Vagina (tissue), 2 donors: ENCODE measurements at regions not wholly inside any gene's neighbourhood (a gene's known extent, or its start where the extent isn't known, plus 50 kb on each side); places are given as distances from the start of the nearest gene placed in this dataset.

ENCODE experiments used
- DNase-seq, 2 donors: peaks; one replicate each; pipeline ENCODE4 v3.0.0-alpha.2; 2017; ENCODE audit errors: extremely low spot score in 2 of 2
- H3K27ac ChIP-seq: fragments of 200-600 bp; sonication (generic); one replicate; pipeline ENCODE4 v1.5.1; 2019
- H3K27me3 ChIP-seq: fragments of 200-600 bp; sonication (generic); one replicate; pipeline ENCODE4 v1.5.1; 2019
- H3K36me3 ChIP-seq, 2 donors: fragments of 200-600 bp; sonication (generic); one replicate each; pipeline ENCODE4 v1.5.1; 2017 to 2019
- H3K4me1 ChIP-seq: fragments of 200-600 bp; sonication (generic); one replicate; pipeline ENCODE4 v1.5.1; 2019
- H3K4me3 ChIP-seq, 2 donors: fragments of 200-600 bp; sonication (generic); 1 replicate in 1 of 2; 2 replicates in 1 of 2; pipeline ENCODE4 v1.5.1; 2016 to 2019
- H3K9me3 ChIP-seq: fragments of 200-600 bp; sonication (generic); one replicate; pipeline ENCODE4 v1.5.1; 2019
- CTCF ChIP-seq, 3 experiments: fragments of 450-650 bp in 2 of 3; fragments of 200-600 bp in 1 of 3; sonication (generic) in 1 of 3; IDR thresholded peaks; one replicate each; pipeline ENCODE4 v1.5.1; 2017 to 2019; ENCODE audit warnings: antibody characterized with exemption in 3 of 3, mild to moderate bottlenecking in 2 of 3, moderate library complexity in 2 of 3
- POLR2A ChIP-seq, 2 donors: fragments of 450-650 bp; IDR thresholded peaks; one replicate each; pipeline ENCODE4 v1.6.1; 2017; ENCODE audit warnings: antibody characterized with exemption in 2 of 2, mild to moderate bottlenecking in 2 of 2, moderate library complexity in 2 of 2
- POLR2AphosphoS5 ChIP-seq, 2 donors: sonication (generic); formaldehyde crosslinking; IDR thresholded peaks; one replicate each; pipeline ENCODE4 v1.9.0; 2017; ENCODE audit warnings: antibody characterized with exemption in 2 of 2, mild to moderate bottlenecking in 2 of 2, low read depth in 1 of 2; ENCODE audit not compliant: insufficient read depth in 1 of 2
- intact Hi-C: fragments of 100-400 bp; cut with DNase I; formaldehyde crosslinking; loops from one replicate; pipeline ENCODE4 v1.15.1; 2023

- intact Hi-C loops: no loop called here
- H3K27ac ChIP-seq: no peak overlapping the region
Measured at GRCh38 chr1:69312055-69312732, 255.5 kb upstream of the LRRC7 start.

GRCh38 chr1:69313118-69313517 is 254.6 kb upstream of the LRRC7 start:
- no peaks in the 10 kb centered on the region for H3K27me3 ChIP-seq
- no peak for DNase-seq
- intact Hi-C loops: no loop called here
- TF ChIP-seq POLR2AphosphoS5 (IDR thresholded peaks at IDR 0.05; ENCODE audit: insufficient read depth in 1 of 2, low read depth in 1 of 2) (no peak), POLR2A (IDR thresholded peaks at IDR 0.05) (no peak), CTCF (IDR thresholded peaks at IDR 0.05) (no peak)
- H3K27ac ChIP-seq: no peak overlapping the region
- no peaks in the 10 kb centered on the region for H3K4me1 ChIP-seq
- no peaks in the 10 kb centered on the region for H3K36me3 ChIP-seq
- H3K9me3 ChIP-seq: no peaks in the 10 kb centered on the region
- H3K4me3 ChIP-seq: no peak overlapping the region

More at GRCh38 chr1:69312055-69312732, 255.5 kb upstream of the LRRC7 start:
- H3K9me3 ChIP-seq: no peaks in the 10 kb centered on the region
- H3K36me3 ChIP-seq: no peaks in the 10 kb centered on the region
- TF ChIP-seq POLR2A (IDR thresholded peaks at IDR 0.05) (no peak), CTCF (IDR thresholded peaks at IDR 0.05) (no peak), POLR2AphosphoS5 (IDR thresholded peaks at IDR 0.05; ENCODE audit: insufficient read depth in 1 of 2, low read depth in 1 of 2) (no peak)
- H3K27me3 ChIP-seq: no peaks in the 10 kb centered on the region
- no peaks in the 10 kb centered on the region for H3K4me1 ChIP-seq
- DNase-seq: no peak
- no peak overlapping the region for H3K4me3 ChIP-seq

DNA sequence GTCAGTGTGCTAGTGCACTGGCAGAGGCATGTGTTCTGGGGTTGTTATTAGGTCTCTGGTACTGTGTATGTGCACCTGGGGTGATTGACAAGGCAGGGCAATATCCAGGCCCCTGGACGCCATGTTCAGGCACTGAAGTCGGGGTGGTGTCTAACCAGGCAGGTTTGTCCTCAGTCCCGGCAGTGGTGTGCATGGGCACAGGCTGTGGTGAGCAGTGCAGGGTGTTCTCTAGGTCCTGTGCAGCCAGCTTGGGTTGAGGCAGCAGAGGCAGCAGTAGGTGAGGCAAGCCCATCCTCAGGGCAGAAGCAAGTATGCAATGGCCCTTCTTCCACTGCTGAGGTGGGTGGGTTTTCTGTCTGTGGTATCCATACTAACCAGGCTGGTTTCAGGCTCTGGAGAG is 252.3 kb upstream of the LRRC7 start:
- intact Hi-C loops: no loop called here
- TF ChIP-seq POLR2AphosphoS5 (IDR thresholded peaks at IDR 0.05; ENCODE audit: insufficient read depth in 1 of 2, low read depth in 1 of 2): no peak
- no peak for DNase-seq
- H3K36me3 ChIP-seq: no peaks in the 10 kb centered on the region
- H3K27me3 ChIP-seq: no peaks in the 10 kb centered on the region
- H3K4me1 ChIP-seq: no peaks in the 10 kb centered on the region
- H3K27ac ChIP-seq: no peak overlapping the region
- H3K9me3 ChIP-seq: no peaks in the 10 kb centered on the region
- H3K4me3 ChIP-seq: no peak overlapping the region

GRCh38 chr1:69315823-69316222 is 251.9 kb upstream of the LRRC7 start:
- Histone ChIP-seq H3K9me3 (no peaks in the 10 kb centered on the region), H3K27ac (no peak overlapping the region), H3K4me1 (no peaks in the 10 kb centered on the region), H3K4me3 (no peak overlapping the region), H3K27me3 (no peaks in the 10 kb centered on the region), H3K36me3 (no peaks in the 10 kb centered on the region)
- DNase-seq: no peak
- TF ChIP-seq CTCF (IDR thresholded peaks at IDR 0.05) (no peak), POLR2A (IDR thresholded peaks at IDR 0.05) (no peak), POLR2AphosphoS5 (IDR thresholded peaks at IDR 0.05; ENCODE audit: insufficient read depth in 1 of 2, low read depth in 1 of 2) (no peak)
- intact Hi-C loops: no loop called here

GRCh38 chr1:69319287-69319686 is 248.4 kb upstream of the LRRC7 start:
- TF ChIP-seq CTCF (IDR thresholded peaks at IDR 0.05): no peak
- no peaks in the 10 kb centered on the region for H3K9me3 ChIP-seq
- no peak overlapping the region for H3K27ac ChIP-seq
- H3K36me3 ChIP-seq: no peaks in the 10 kb centered on the region
- no peak overlapping the region for H3K4me3 ChIP-seq
- H3K27me3 ChIP-seq: no peaks in the 10 kb centered on the region
- intact Hi-C loops: no loop called here
- H3K4me1 ChIP-seq: no peaks in the 10 kb centered on the region
- no peak for DNase-seq
